ENCODE measurements at regions not wholly inside any gene's neighbourhood (a gene's known extent, or its start where the extent isn't known, plus 50 kb on each side); places are given as distances from the start of the nearest gene placed in this dataset.

DNA sequence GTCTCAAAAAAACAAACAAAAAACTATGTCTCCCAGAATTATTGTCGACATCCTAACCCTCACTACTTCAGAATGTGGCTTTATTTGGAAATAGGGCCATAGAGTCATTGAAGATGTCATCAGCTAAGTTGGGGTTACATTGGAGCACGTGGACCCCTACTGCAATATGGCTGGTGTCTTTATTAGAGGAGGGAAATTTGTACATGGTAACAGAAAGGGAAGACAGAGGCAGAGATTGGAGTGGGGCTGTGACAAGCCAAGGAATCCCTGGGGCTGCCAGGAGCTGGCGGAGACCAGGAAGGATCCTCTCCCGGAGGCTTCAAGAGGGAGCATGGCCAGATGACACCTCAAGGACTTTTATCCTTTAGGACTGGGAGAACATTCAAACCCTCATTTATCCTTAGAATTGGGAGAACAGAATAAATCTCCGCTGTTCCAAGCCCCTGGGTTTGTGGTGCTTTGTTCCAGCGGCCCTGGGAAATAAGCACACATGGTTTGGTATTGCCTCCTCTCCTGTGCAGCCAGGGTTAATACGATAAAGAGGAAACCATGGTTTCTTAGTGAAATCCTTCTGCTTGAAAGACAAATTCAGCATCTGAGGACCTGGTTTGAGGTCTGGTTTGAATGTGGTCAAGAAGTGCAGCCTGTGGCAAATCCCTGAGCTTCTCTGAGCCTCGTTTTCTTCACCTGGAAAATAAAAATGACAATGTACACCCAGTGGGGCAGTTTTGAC is 184.7 kb downstream of the MYCN start:
- FAIRE-seq (no peak), DNase-seq (ENCODE audit: low read depth in 1 of 2, low spot score in 2 of 2) (peak in 1 of 2 experiments; percentile 29)
- H3K4me3 ChIP-seq (ENCODE audit: extremely low read depth in 1 of 4, insufficient read depth in 2 of 4, low read depth in 3 of 4, low read length in 4 of 4) = no peak overlapping the region
- no peak overlapping the region for H3K4me2 ChIP-seq (ENCODE audit: insufficient read depth in 1 of 2, low read depth in 2 of 2, low read length in 2 of 2)
- no peak overlapping the region for H2AFZ ChIP-seq (ENCODE audit: low read length)
- H3K27me3 ChIP-seq (replicated peaks in 1 of 4; ENCODE audit: control insufficient read depth in 3 of 4, extremely low read depth in 1 of 4, insufficient read depth in 3 of 4, low read length in 3 of 4) = no peaks in the 10 kb centered on the region
- H3K9ac ChIP-seq (replicated peaks in 1 of 4; ENCODE audit: extremely low read depth in 1 of 4, low read depth in 3 of 4, low read length in 3 of 4) = no peak overlapping the region
- no peak for TF ChIP-seq CTCF (IDR thresholded peaks at IDR 0.05; ENCODE audit: control extremely low read depth in 1 of 3, insufficient read depth in 1 of 3, low read depth in 1 of 3, low read length in 3 of 3)
- no peak for TF ChIP-seq RNF2 (IDR thresholded peaks at IDR 0.05; ENCODE audit: borderline replicate concordance, low read depth, low read length, missing control alignments, poor library complexity, severe bottlenecking)
- TF ChIP-seq CTBP2 (IDR thresholded peaks at IDR 0.05; ENCODE audit: borderline replicate concordance, insufficient read depth, insufficient read length, low read length) = no peak
- ChIA-PET CTCF (ENCODE audit: partially characterized antibody) (interaction anchor here (1.3 kb wide), 1 partner anchor 343 kb away, joined by 3 read pairs; no protein-coding TSS in a partner anchor), POLR2A (ENCODE audit: partially characterized antibody) (interaction anchor here (1.7 kb wide), 1 partner anchor 99 kb away, joined by 4 read pairs; no protein-coding TSS in a partner anchor)
- H3K9me3 ChIP-seq (ENCODE audit: insufficient read depth in 2 of 2, low read depth in 1 of 2, low read length in 1 of 2) = peaks cover 4 to 5% of the 10 kb centered on the region in 2 experiments; a peak in 3 of 4 replicates
- H3K23me2 ChIP-seq (ENCODE audit: low read depth, low read length) = no peaks in the 10 kb centered on the region
- no peak overlapping the region for H3K23ac ChIP-seq (ENCODE audit: insufficient read length)
- H3K27ac ChIP-seq (ENCODE audit: low read depth, low read length) = no peak overlapping the region
- no peak overlapping the region for H2BK5ac ChIP-seq (ENCODE audit: low read depth, low read length)
- no peak overlapping the region for H4K5ac ChIP-seq (ENCODE audit: insufficient read length, low read depth, low read length)
- no peaks in the 10 kb centered on the region for H4K20me1 ChIP-seq (replicated peaks in 1 of 2; ENCODE audit: control insufficient read depth in 1 of 2, insufficient read depth in 2 of 2, low read length in 2 of 2)
- H4K91ac ChIP-seq (replicated peaks; ENCODE audit: insufficient read length, low read length) = no peak overlapping the region
- no peak overlapping the region for H2BK120ac ChIP-seq (replicated peaks; ENCODE audit: low read depth, low read length)
- no peak overlapping the region for H3K4ac ChIP-seq (replicated peaks; ENCODE audit: insufficient read length, low read depth, low read length)
- no peaks in the 10 kb centered on the region for H3K79me2 ChIP-seq (ENCODE audit: control insufficient read depth in 1 of 2, insufficient read depth in 2 of 2, low read length in 2 of 2)
- no peak overlapping the region for H3K56ac ChIP-seq (replicated peaks; ENCODE audit: insufficient read length, low read depth, low read length)
- 94% methylated on average over 8 of the region's 8 CpGs; no CpG with 5 or more reads in 1 of the 2 experiments for WGBS, 2 experiments (ENCODE audit: extremely low coverage in 1 of 2, insufficient coverage in 1 of 2, insufficient read length in 1 of 2, insufficient replicate concordance in 2 of 2, low coverage in 1 of 2, low lambda C conversion rate in 2 of 2, missing lambda C conversion rate in 1 of 2)
- no peak overlapping the region for H2BK12ac ChIP-seq (ENCODE audit: low read depth, low read length)
- no peaks in the 10 kb centered on the region for H3K79me1 ChIP-seq (ENCODE audit: low read depth, low read length)
- H3K18ac ChIP-seq (ENCODE audit: extremely low read depth, low read length) = no peak overlapping the region
- H3K14ac ChIP-seq (ENCODE audit: insufficient read length) = no peak overlapping the region
- no peak overlapping the region for H2BK15ac ChIP-seq (ENCODE audit: low read length)
- no peak overlapping the region for H4K8ac ChIP-seq (ENCODE audit: extremely low read depth, insufficient read depth, low read length)
- H3K4me1 ChIP-seq (replicated peaks in 1 of 4; ENCODE audit: control insufficient read depth in 3 of 4, insufficient read depth in 4 of 4, low read length in 3 of 4) = no peaks in the 10 kb centered on the region; a peak in 2 of 7 replicates
- no peaks in the 10 kb centered on the region for H3K36me3 ChIP-seq (ENCODE audit: control insufficient read depth in 2 of 4, insufficient read depth in 4 of 4, low read length in 3 of 4)
- H2BK20ac ChIP-seq (ENCODE audit: low read length) = no peak overlapping the region
- no peak overlapping the region for H2AK5ac ChIP-seq (ENCODE audit: low read depth, low read length)

Measured in H1 (cell line).